ENCODE measurements at regions not wholly inside any gene's neighbourhood (a gene's known extent, or its start where the extent isn't known, plus 50 kb on each side); places are given as distances from the start of the nearest gene placed in this dataset.

- no peak for DNase-seq (ENCODE audit: low read depth)
- no peak for TF ChIP-seq CTCF (conservative IDR thresholded peaks at IDR 0.05; ENCODE audit: low read depth, low read length)
- no peak overlapping the region for H3K4me3 ChIP-seq (ENCODE audit: low read length)
These were observed 456.7 kb downstream of the SOX11 start for GRCh38 chr2:6148882-6149281.

GRCh38 chr2:6159606-6160005 is 467.4 kb downstream of the SOX11 start:
- H3K4me3 ChIP-seq (ENCODE audit: low read length): no peak overlapping the region
- TF ChIP-seq CTCF (conservative IDR thresholded peaks at IDR 0.05; ENCODE audit: low read depth, low read length): no peak
- DNase-seq (ENCODE audit: low read depth): no peak

GRCh38 chr2:6163932-6164331 is 471.7 kb downstream of the SOX11 start:
- no peak for DNase-seq (ENCODE audit: low read depth)
- no peak overlapping the region for H3K4me3 ChIP-seq (ENCODE audit: low read length)
- no peak for TF ChIP-seq CTCF (conservative IDR thresholded peaks at IDR 0.05; ENCODE audit: low read depth, low read length)

- TF ChIP-seq CTCF (conservative IDR thresholded peaks at IDR 0.05; ENCODE audit: low read depth, low read length): no peak
- H3K4me3 ChIP-seq (ENCODE audit: low read length): no peak overlapping the region
- no peak for DNase-seq (ENCODE audit: low read depth)
These were observed 473.0 kb downstream of the SOX11 start for GRCh38 chr2:6164986-6165747.

- TF ChIP-seq CTCF (conservative IDR thresholded peaks at IDR 0.05; ENCODE audit: low read depth, low read length): no peak
- no peak overlapping the region for H3K4me3 ChIP-seq (ENCODE audit: low read length)
- DNase-seq (ENCODE audit: low read depth): no peak
These were observed 475.5 kb downstream of the SOX11 start for GRCh38 chr2:6167592-6168138.

- H3K4me3 ChIP-seq (ENCODE audit: low read length): no peak overlapping the region
- DNase-seq (ENCODE audit: low read depth): no peak
- TF ChIP-seq CTCF (conservative IDR thresholded peaks at IDR 0.05; ENCODE audit: low read depth, low read length): no peak
These were observed 476.3 kb downstream of the SOX11 start for GRCh38 chr2:6168485-6168884.

GRCh38 chr2:6171294-6171693 is 479.1 kb downstream of the SOX11 start:
- peak; percentile 80 for DNase-seq (ENCODE audit: low read depth)
- H3K4me3 ChIP-seq (ENCODE audit: low read length): no peak overlapping the region
- TF ChIP-seq CTCF (conservative IDR thresholded peaks at IDR 0.05; ENCODE audit: low read depth, low read length): no peak

Data from retinal pigment epithelial cell (primary cell).